Stimulated activated CD8-positive, alpha-beta memory T cell treated with anti-CD3 and anti-CD28 coated beads, Interleukin-15, amount 100 ng/mL, for 4 hours (primary cell): ENCODE measurements at regions not wholly inside any gene's neighbourhood (a gene's known extent, or its start where the extent isn't known, plus 50 kb on each side); places are given as distances from the start of the nearest gene placed in this dataset.
"Not testable (repeated sequence)": the region's sequence is repeated elsewhere in the genome, so short reads cannot be mapped to it uniquely, and the experiment has no call there.

ENCODE experiments used
- DNase-seq, 2 donors: peaks; one replicate each; pipeline ENCODE4 v3.0.0-alpha.2; 2020; ENCODE audit warnings: low read depth in 2 of 2

DNA sequence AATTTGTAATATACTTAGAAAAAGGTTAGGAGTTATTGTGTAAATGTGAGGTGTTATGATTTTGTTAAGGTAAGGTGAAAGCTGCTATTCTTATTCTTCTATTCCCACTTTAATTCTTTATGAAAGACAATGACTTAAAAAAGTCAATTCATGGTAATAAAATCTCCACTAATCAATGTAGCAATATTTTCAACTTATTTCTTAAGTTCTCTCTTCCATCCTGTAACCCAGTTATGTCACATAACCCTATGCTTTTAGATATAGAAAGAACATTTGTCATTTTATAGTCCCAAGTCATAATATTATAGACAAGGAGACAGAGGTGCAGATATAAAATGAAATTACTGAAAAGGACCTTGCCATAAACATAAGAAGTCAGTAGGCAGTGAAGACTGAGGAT, 157.9 kb upstream of the SLC7A11 start:
- DNase-seq = no peak

DNA sequence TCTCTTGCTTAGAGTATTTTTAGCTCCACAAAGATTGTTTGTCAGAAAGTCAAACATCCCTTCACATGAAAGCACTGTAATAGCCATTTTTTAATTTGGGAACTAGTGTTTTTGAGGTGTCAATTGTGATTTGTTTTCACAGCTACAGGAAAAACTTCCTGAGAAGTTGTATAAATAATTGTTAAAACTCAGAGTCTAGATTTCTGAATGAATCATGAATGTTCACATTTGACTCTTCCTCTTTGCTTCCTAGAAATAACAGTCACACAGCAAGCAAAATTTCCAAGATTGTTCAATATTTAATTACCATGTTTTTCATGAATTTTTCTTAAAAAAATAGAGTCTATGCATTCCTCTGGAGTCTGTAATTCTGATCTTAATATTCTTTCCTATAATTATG, 156.9 kb upstream of the SLC7A11 start:
- no peak for DNase-seq

DNA sequence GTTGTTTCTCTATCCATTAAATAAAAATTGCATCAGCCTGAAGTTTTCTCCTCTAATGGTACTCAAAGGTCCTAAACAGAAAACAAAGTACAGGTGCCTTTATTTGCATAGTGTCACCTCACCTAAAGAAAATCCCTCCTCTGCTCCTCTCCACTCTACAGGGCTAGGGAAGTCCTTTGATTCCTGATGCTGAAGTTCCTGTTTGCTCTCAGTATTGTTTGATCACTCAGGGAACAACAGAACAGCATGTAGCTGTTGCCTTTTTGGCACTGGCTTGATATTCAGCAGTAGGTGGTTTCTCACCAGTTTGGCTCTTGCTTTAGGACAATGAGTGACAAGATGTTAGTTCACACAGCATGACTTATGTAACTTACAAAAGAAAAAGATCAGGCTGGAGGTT, 156.2 kb upstream of the SLC7A11 start:
- DNase-seq = no peak

- no peak for DNase-seq
Observed at GRCh38 chr4:138393886-138394610, 151.9 kb upstream of the SLC7A11 start.

DNA sequence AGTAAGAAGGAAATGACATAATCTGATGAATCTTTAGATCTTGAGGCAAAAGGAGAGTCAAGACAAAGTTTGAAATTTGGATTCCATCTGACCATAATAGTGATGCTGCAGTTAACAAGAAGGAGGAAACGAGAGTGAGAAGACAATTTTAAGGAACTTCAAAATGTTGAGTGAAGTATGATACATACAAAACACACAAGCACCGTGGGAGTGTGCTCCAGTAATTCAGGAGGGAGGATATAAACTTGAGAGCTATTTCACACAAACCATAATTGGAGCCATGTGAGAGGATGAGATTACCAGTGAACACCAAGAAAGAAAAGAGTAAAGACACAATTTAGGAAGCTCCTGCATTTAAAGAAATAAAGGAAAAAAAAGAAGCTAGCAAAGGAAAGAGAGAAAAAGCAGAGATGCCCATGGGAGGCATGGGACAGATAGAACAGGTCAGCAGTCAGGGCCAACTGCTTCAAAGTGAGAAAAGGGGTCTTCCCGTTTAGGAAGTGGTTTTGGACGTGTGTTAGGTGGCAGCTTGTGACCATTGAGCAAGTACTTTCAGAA, 150.7 kb upstream of the SLC7A11 start:
- no peak for DNase-seq

DNA sequence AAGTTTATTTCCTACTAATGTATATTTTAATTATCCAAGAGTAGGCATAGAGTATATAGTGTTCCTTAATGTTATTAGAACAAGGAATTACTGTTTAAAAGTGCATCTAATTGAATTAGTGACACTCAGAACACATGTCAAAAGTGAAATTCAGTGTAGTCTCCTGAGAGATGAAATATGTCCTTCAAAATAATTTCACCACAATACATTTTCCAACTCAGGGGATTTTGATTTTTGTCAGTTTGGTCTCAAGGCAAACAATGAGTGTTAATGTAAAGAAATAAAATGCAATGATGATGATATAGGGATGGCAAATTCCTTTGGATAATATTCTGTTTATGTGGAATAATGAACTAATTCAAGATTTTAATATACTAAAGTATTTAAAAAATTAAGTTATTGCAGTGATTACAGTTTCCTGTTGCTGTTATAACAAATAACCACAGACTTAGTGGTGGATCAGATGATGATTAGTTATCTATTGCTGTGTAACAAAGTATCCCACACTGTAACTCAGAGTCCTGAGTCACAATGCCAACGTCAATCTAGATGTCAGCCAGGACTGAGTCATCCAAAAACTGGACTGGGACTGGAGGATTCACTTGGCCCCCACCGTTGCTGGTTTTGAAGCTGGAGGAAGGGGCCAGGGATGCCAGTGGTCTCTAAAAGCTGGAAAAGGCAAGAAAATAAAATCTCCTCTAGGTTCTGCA, 148.0 kb upstream of the SLC7A11 start:
- no peak for DNase-seq

- no peak for DNase-seq
Observed at GRCh38 chr4:138374947-138375346, 132.8 kb upstream of the SLC7A11 start.

DNA sequence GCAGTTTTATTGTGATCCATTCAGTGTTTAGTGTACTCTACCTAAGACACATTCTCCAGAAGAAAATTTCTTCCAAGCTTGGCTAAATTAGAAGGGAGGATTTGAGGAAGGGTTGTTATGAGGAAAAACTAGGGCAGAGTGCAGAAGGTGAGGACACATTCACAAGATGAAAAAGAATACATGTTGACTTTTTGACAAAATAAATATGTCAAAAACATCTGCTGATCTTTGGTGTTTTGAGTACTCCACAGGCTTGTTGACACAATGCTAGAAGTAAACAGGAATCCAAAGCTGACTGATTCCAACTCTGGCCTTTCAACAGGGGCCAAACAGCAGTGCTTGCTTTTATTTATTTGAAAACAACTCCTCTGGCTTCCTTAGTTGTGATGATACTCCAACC, 125.8 kb upstream of the SLC7A11 start:
- DNase-seq = no peak

DNA sequence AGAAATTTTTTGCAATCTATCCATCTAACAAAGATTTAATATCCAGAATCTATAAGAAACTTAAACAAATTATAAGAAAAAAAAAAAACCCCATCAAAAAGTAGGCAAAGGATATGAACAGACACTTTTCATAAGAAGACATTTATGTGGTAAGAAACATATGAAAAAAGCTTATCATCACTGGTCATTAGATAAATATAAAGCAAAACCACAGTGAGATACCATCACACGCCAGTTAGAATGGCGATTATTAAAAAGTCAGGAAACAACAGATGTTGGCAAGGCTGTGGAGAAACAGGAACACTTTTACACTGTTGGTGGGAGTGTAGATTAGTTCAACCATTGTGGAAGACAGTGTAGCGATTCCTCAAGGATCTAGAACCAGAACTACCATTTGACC, 110.3 kb upstream of the SLC7A11 start:
- not testable (repeated sequence) for DNase-seq

GRCh38 chr4:138348055-138348454, 105.9 kb upstream of the SLC7A11 start:
- DNase-seq = no peak

DNA sequence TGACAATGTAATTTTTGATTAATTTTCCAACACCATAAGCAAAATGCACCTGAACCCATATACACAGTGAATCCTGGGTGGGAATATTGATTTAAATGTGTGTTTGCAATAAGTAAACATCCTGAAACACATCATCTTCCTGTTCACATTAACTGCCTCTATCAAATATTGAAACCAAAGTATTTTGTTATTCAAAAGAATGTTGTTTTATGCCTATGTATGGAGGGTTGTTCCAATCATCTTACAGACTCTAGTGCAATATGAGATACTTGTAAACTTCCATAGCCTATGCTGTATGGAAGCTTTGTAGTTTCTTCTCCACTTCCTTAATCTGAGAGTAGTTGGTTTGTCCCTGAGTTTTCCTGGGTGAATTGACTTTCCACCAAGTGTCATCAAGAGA, 105.4 kb upstream of the SLC7A11 start:
- DNase-seq = no peak

- no peak for DNase-seq
Observed at GRCh38 chr4:138344851-138345250, 102.7 kb upstream of the SLC7A11 start.

DNA sequence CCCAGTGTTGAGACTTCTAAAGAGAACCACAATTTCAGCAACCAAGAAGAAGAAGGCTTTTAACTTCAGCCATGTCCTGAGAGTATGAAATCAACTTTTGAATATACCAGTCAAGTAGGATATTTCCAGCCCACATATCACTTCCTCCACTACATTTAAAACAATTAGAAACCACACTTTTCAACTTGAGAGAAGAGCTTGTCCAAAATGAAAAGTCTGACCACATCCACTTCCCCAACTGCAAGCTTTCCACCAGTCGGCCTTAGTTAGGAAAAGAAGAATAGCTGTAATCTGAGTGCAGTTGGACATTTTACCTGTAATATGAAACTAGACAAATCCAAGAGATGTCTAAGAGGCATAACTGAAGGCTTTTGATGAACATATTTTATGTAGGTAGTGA, 101.9 kb upstream of the SLC7A11 start:
- no peak for DNase-seq

GRCh38 chr4:138341739-138342415, 99.7 kb upstream of the SLC7A11 start:
- DNase-seq = no peak

DNA sequence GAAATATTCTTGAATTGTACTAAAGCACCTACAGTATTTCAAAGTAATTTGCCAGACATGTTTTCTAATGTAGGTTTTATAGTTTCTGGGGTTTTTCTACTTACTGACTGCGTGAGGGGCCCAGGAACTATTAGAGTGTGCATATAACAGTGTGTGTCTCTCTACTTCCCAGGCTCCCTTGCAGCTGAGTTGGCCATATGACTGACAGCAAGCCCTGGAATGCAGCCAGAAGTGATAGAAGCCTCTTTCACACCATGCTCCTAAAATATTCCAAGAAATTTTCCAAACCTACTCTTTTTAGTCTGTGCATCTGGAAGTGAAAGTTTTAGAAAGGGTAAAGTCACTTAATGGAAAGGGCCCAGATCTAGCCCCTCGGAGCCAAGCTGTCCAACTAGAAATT, 96.7 kb upstream of the SLC7A11 start:
- no peak for DNase-seq

DNA sequence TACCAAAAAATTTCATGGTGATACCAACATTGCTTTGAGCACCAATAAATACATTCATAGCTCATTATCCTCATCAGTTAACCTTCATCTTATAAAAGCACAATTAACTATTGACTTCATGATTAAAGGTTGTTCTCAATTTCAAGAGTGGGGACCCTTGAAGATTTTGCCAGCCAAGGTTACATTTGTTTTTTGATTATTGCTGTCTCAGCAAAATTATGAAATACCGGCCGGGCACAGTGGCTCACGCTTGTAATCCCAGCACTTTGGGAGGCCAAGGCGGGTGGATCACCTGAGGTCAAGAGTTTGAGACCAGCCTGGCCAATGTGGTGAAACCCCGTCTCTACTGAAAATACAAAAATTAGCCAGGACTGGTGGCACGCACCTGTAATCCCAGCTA, 96.1 kb upstream of the SLC7A11 start:
- not testable (repeated sequence) for DNase-seq

- DNase-seq = no peak
Observed at GRCh38 chr4:138334346-138335016, 92.3 kb upstream of the SLC7A11 start.

DNA sequence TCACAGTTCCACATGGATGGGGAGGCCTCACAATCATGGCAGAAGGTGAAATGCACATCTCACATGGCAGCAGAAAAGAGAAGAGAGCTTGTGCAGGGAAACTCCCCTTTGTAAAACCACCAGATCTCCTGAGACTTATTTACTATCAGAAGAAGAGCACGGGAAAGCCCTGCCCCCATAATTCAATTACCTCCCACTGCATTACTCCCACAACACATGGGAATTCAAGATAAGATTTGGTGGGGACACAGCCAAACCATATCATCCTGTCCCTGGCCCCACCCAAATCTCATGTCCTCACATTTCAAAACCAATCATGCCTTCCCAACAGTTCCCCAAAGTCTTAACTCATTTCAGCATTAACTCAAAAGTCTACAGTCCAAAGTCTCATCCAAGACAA, 90.3 kb upstream of the SLC7A11 start:
- not testable (repeated sequence) for DNase-seq

DNA sequence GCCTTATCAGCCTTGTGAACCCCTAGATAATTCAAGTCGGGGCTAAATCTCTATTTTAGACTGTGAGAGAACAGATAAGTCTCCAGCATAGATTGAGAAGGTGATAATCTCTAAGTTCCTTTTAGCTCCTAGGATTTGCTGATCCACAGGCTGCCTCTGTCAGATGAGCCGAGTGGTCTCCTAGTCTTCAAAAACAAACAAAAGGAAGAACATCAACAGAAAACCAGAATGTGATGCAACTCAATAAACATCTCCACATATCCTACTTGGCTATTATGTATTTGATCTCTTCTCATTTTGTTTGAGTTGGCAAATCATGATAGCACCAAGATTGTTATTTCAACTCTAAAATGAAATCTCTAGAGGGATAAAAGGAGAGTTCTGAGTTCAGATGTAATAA, 88.4 kb upstream of the SLC7A11 start:
- DNase-seq = no peak

GRCh38 chr4:138329506-138330070, 87.4 kb upstream of the SLC7A11 start:
- no peak for DNase-seq

GRCh38 chr4:138327338-138327737, 85.2 kb upstream of the SLC7A11 start:
- no peak for DNase-seq

GRCh38 chr4:138320831-138321230, 78.7 kb upstream of the SLC7A11 start:
- DNase-seq = no peak
